WTC11 (cell line): ENCODE measurements at regions not wholly inside any gene's neighbourhood (a gene's known extent, or its start where the extent isn't known, plus 50 kb on each side); places are given as distances from the start of the nearest gene placed in this dataset.
A peak's percentile ranks its signal among the peaks of the same experiment; 100 is the strongest.

ENCODE experiments used
- ATAC-seq: fragments of 200-7000 bp; cut with Tn5 transposase; 2 replicates; pipeline ENCODE4 v1.10.0; 2021; ENCODE audit warnings: mild to moderate bottlenecking, moderate library complexity
- CTCF ChIA-PET: fragments of 300-600 bp; sonication (Branson Sonifier 250); formaldehyde crosslinking; loops from one replicate; lab custom pipeline; 2021; ENCODE audit warnings: antibody characterized with exemption; lab: Charles Lee
- POLR2A ChIA-PET: fragments of 350-600 bp; sonication (Branson Sonifier 250); formaldehyde crosslinking; loops from one replicate; lab custom pipeline; 2021; ENCODE audit warnings: antibody characterized with exemption; lab: Charles Lee
- DNase-seq: peaks from one replicate; pipeline ENCODE4 v3.0.0; 2021; ENCODE audit warnings: low spot score
- H3K27ac Mint-ChIP-seq: 2 replicates; pipeline ENCODE4 v1.8.0; 2021; ENCODE audit warnings: mixed read lengths
- H3K27me3 Mint-ChIP-seq: 2 replicates; pipeline ENCODE4 v1.8.0; 2021; ENCODE audit warnings: low read depth, mild to moderate bottlenecking, moderate library complexity, mixed read lengths
- H3K36me3 Mint-ChIP-seq: 2 replicates; pipeline ENCODE4 v1.8.0; 2021; ENCODE audit warnings: mixed read lengths
- H3K4me1 Mint-ChIP-seq: 2 replicates; pipeline ENCODE4 v1.8.0; 2022; ENCODE audit warnings: mixed read lengths
- H3K4me3 Mint-ChIP-seq: 2 replicates; pipeline ENCODE4 v1.8.0; 2021; ENCODE audit warnings: mild to moderate bottlenecking, moderate library complexity, mixed read lengths
- H3K9me3 Mint-ChIP-seq: 2 replicates; pipeline ENCODE4 v1.8.0; 2021; ENCODE audit warnings: mixed read lengths
- ATF1 ChIP-seq: sonication (generic); formaldehyde crosslinking; IDR thresholded peaks from 2 replicates; pipeline ENCODE4 v1.8.1; 2023; ENCODE audit warnings: mild to moderate bottlenecking, moderate library complexity, missing genetic modification reagents
- JAZF1 ChIP-seq: fragments of 250-450 bp; sonication (Bioruptor Pico); IDR thresholded peaks from 2 replicates; pipeline ENCODE4 v1.9.0; 2021; ENCODE audit warnings: moderate library complexity, mild to moderate bottlenecking, inconsistent platforms
- NFE2L1 ChIP-seq: sonication (generic); formaldehyde crosslinking; IDR thresholded peaks from 2 replicates; pipeline ENCODE4 v1.8.1; 2023; ENCODE audit warnings: missing genetic modification reagents
- NFYB ChIP-seq: sonication (generic); formaldehyde crosslinking; conservative IDR thresholded peaks from 2 replicates; pipeline ENCODE4 v1.8.0; 2022; ENCODE audit warnings: low read depth, missing genetic modification reagents
- SMAD3 ChIP-seq: sonication (generic); formaldehyde crosslinking; IDR thresholded peaks from 2 replicates; pipeline ENCODE4 v1.8.0; 2022; ENCODE audit warnings: missing genetic modification reagents, mild to moderate bottlenecking, borderline replicate concordance
- TCF7 ChIP-seq: sonication (generic); formaldehyde crosslinking; IDR thresholded peaks from 2 replicates; pipeline ENCODE4 v1.8.0; 2022; ENCODE audit warnings: mild to moderate bottlenecking, low read depth, missing genetic modification reagents, moderate library complexity
- ZNF121 ChIP-seq: sonication (generic); formaldehyde crosslinking; IDR thresholded peaks from 2 replicates; pipeline ENCODE4 v1.8.0; 2023; ENCODE audit warnings: missing genetic modification reagents
- ZNF219 ChIP-seq: sonication (generic); formaldehyde crosslinking; IDR thresholded peaks from 2 replicates; pipeline ENCODE4 v1.8.0; 2023; ENCODE audit warnings: missing genetic modification reagents, mild to moderate bottlenecking, borderline replicate concordance
- ZNF232 ChIP-seq: sonication (generic); formaldehyde crosslinking; IDR thresholded peaks from 2 replicates; pipeline ENCODE4 v1.8.0; 2022; ENCODE audit warnings: mild to moderate bottlenecking, missing genetic modification reagents
- ZNF416 ChIP-seq: fragments of 250-450 bp; sonication (Bioruptor Pico); IDR thresholded peaks from 2 replicates; pipeline ENCODE4 v1.9.0; 2021; ENCODE audit warnings: mild to moderate bottlenecking, inconsistent platforms
- ZNF671 ChIP-seq: fragments of 250-450 bp; sonication (Bioruptor Pico); IDR thresholded peaks from 2 replicates; pipeline ENCODE4 v1.8.0; 2021; ENCODE audit warnings: mild to moderate bottlenecking
- TF ChIP-seq, protein P1 (sequence below): sonication (generic); formaldehyde crosslinking; IDR thresholded peaks from 2 replicates; pipeline ENCODE4 v1.8.1; 2023; ENCODE audit warnings: mild to moderate bottlenecking, missing genetic modification reagents, borderline replicate concordance
- TF ChIP-seq, protein P2 (sequence below): sonication (generic); formaldehyde crosslinking; IDR thresholded peaks from 2 replicates; pipeline ENCODE4 v1.8.1; 2023; ENCODE audit warnings: mild to moderate bottlenecking, missing genetic modification reagents
- TF ChIP-seq, protein P3 (sequence below): sonication (generic); formaldehyde crosslinking; IDR thresholded peaks from 2 replicates; pipeline ENCODE4 v1.8.1; 2023; ENCODE audit warnings: mild to moderate bottlenecking, missing genetic modification reagents, moderate library complexity
- TF ChIP-seq, protein P4 (sequence below): sonication (generic); formaldehyde crosslinking; IDR thresholded peaks from 2 replicates; pipeline ENCODE4 v1.8.0; 2022; ENCODE audit warnings: mild to moderate bottlenecking, missing genetic modification reagents
- TF ChIP-seq, protein P5 (sequence below): sonication (generic); formaldehyde crosslinking; IDR thresholded peaks from 2 replicates; pipeline ENCODE4 v1.8.1; 2023; ENCODE audit warnings: mild to moderate bottlenecking, moderate library complexity, missing genetic modification reagents

DNA sequence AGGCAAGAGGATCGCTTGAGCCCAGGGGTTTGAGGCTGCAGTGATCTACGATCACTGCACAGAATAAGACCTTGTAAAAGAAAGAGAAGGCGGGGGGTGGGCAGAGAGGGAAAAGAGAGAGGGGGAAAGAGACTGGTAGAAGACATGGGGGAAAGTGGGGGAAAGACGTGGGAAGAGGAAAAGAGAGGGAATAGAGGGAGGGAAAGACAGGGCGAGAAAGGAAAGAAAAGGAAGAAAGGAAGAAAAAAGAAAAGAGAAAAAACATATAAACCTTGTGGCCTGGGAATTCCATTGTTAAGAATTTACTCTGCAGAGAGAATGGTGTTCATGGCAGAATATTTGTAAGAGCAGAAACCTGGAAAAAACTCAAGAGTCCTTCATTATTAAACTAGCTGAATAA is 120.4 kb downstream of the RMI2 start:
- Mint-ChIP-seq H3K9me3 (no peaks in the 10 kb centered on the region), H3K4me1 (no peaks in the 10 kb centered on the region), H3K27ac (no peak overlapping the region), H3K36me3 (no peaks in the 10 kb centered on the region), H3K27me3 (no peaks in the 10 kb centered on the region), H3K4me3 (no peak overlapping the region)
- TF ChIP-seq, protein P1, sequence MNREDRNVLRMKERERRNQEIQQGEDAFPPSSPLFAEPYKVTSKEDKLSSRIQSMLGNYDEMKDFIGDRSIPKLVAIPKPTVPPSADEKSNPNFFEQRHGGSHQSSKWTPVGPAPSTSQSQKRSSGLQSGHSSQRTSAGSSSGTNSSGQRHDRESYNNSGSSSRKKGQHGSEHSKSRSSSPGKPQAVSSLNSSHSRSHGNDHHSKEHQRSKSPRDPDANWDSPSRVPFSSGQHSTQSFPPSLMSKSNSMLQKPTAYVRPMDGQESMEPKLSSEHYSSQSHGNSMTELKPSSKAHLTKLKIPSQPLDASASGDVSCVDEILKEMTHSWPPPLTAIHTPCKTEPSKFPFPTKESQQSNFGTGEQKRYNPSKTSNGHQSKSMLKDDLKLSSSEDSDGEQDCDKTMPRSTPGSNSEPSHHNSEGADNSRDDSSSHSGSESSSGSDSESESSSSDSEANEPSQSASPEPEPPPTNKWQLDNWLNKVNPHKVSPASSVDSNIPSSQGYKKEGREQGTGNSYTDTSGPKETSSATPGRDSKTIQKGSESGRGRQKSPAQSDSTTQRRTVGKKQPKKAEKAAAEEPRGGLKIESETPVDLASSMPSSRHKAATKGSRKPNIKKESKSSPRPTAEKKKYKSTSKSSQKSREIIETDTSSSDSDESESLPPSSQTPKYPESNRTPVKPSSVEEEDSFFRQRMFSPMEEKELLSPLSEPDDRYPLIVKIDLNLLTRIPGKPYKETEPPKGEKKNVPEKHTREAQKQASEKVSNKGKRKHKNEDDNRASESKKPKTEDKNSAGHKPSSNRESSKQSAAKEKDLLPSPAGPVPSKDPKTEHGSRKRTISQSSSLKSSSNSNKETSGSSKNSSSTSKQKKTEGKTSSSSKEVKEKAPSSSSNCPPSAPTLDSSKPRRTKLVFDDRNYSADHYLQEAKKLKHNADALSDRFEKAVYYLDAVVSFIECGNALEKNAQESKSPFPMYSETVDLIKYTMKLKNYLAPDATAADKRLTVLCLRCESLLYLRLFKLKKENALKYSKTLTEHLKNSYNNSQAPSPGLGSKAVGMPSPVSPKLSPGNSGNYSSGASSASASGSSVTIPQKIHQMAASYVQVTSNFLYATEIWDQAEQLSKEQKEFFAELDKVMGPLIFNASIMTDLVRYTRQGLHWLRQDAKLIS (CRISPR knock-in tag), result no peak
- TF ChIP-seq, protein P2, sequence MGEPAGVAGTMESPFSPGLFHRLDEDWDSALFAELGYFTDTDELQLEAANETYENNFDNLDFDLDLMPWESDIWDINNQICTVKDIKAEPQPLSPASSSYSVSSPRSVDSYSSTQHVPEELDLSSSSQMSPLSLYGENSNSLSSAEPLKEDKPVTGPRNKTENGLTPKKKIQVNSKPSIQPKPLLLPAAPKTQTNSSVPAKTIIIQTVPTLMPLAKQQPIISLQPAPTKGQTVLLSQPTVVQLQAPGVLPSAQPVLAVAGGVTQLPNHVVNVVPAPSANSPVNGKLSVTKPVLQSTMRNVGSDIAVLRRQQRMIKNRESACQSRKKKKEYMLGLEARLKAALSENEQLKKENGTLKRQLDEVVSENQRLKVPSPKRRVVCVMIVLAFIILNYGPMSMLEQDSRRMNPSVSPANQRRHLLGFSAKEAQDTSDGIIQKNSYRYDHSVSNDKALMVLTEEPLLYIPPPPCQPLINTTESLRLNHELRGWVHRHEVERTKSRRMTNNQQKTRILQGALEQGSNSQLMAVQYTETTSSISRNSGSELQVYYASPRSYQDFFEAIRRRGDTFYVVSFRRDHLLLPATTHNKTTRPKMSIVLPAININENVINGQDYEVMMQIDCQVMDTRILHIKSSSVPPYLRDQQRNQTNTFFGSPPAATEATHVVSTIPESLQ, result no peak
- TF ChIP-seq, protein P3, sequence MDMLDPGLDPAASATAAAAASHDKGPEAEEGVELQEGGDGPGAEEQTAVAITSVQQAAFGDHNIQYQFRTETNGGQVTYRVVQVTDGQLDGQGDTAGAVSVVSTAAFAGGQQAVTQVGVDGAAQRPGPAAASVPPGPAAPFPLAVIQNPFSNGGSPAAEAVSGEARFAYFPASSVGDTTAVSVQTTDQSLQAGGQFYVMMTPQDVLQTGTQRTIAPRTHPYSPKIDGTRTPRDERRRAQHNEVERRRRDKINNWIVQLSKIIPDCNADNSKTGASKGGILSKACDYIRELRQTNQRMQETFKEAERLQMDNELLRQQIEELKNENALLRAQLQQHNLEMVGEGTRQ (CRISPR knock-in tag), result no peak
- no peak for TF ChIP-seq ATF1 (CRISPR knock-in tag)
- no peak for TF ChIP-seq TCF7
- TF ChIP-seq NFE2L1 (CRISPR knock-in tag), result no peak
- no peak for TF ChIP-seq ZNF671 (CRISPR knock-in tag)
- no peak for TF ChIP-seq ZNF416 (CRISPR knock-in tag)
- no peak for TF ChIP-seq ZNF232 (CRISPR knock-in tag)
- TF ChIP-seq JAZF1 (CRISPR knock-in tag), result no peak
- TF ChIP-seq ZNF219 (CRISPR knock-in tag), result no peak
- TF ChIP-seq, protein P4, sequence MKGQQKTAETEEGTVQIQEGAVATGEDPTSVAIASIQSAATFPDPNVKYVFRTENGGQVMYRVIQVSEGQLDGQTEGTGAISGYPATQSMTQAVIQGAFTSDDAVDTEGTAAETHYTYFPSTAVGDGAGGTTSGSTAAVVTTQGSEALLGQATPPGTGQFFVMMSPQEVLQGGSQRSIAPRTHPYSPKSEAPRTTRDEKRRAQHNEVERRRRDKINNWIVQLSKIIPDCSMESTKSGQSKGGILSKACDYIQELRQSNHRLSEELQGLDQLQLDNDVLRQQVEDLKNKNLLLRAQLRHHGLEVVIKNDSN, result no peak
- no peak for ATAC-seq
- POLR2A ChIA-PET, result no interaction called here
- CTCF ChIA-PET, result interaction anchor here (1.1 kb wide), 1 partner anchor 61 kb away, joined by 3 read pairs; no protein-coding TSS in a partner anchor
- DNase-seq, result no peak

DNA sequence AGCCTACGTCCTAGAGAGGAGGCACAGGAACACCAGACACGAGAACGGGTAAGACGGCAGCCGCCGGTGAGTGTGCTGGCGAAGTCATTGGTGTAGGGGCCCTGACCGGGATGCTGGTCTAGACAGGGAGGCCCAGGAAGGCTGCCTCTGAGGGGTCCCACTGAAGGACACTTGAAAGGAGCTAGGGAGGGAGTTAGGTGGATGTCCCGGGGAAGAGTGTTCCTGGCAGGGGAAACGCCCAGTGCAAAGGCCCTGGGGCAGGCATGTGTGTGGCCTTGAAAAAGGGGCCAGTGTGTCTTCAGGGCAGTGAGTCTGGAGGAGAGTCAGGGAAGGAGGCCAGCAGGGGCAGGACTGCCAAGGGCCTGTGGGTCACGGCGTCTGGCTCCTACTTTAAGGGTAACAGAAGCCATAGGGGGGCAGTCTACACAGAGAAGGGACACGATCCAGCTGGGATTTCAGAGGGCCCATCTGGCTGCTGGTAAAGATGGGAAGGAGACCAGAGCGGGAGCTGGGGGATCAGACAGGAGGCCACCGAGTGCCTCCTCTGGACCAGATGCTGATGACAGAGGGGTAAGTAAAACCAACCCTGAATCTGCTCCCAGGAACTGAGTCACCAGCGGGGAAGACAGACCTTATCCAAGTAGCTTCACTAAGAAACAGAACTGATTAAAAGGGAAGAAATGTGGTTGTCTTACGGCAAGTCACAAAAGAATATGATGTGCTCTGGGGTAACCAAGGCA is 115.9 kb downstream of the LITAF start:
- H3K36me3 Mint-ChIP-seq, result 0 out of 2 replicates have a peak, but pooled peaks cover 4% of the 10 kb centered on the region
- POLR2A ChIA-PET, result no interaction called here
- no peaks in the 10 kb centered on the region for H3K27me3 Mint-ChIP-seq
- CTCF ChIA-PET, result interaction anchor here (0.7 kb wide), 1 partner anchor 61 kb away, joined by 3 read pairs; no protein-coding TSS in a partner anchor
- TF ChIP-seq NFYB (CRISPR knock-in tag) (no peak), SMAD3 (no peak), ZNF121 (CRISPR knock-in tag) (0 out of 2 replicates have a peak, but pooled peaks have one; percentile 23)
- TF ChIP-seq, protein P5, sequence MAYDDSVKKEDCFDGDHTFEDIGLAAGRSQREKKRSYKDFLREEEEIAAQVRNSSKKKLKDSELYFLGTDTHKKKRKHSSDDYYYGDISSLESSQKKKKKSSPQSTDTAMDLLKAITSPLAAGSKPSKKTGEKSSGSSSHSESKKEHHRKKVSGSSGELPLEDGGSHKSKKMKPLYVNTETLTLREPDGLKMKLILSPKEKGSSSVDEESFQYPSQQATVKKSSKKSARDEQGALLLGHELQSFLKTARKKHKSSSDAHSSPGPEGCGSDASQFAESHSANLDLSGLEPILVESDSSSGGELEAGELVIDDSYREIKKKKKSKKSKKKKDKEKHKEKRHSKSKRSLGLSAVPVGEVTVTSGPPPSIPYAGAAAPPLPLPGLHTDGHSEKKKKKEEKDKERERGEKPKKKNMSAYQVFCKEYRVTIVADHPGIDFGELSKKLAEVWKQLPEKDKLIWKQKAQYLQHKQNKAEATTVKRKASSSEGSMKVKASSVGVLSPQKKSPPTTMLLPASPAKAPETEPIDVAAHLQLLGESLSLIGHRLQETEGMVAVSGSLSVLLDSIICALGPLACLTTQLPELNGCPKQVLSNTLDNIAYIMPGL (CRISPR knock-in tag), result no peak
- ATAC-seq (peak; percentile 41; the same call in 1 of the 2 replicates), DNase-seq (no peak)
- H3K9me3 Mint-ChIP-seq, result no peaks in the 10 kb centered on the region
- peak overlapping the region; percentile 28; the same call in 1 of the 2 replicates for H3K27ac Mint-ChIP-seq
- H3K4me3 Mint-ChIP-seq, result no peak overlapping the region
- no peaks in the 10 kb centered on the region for H3K4me1 Mint-ChIP-seq
